ENCODE measurements at regions not wholly inside any gene's neighbourhood (a gene's known extent, or its start where the extent isn't known, plus 50 kb on each side); places are given as distances from the start of the nearest gene placed in this dataset.

GRCh38 chr1:95449516-95449915 is 215.5 kb downstream of the RWDD3 start:
- DNase-seq (ENCODE audit: low read depth): no peak
- H3K4me3 ChIP-seq (ENCODE audit: low read depth, low read length): no peak overlapping the region
- TF ChIP-seq, protein P1, sequence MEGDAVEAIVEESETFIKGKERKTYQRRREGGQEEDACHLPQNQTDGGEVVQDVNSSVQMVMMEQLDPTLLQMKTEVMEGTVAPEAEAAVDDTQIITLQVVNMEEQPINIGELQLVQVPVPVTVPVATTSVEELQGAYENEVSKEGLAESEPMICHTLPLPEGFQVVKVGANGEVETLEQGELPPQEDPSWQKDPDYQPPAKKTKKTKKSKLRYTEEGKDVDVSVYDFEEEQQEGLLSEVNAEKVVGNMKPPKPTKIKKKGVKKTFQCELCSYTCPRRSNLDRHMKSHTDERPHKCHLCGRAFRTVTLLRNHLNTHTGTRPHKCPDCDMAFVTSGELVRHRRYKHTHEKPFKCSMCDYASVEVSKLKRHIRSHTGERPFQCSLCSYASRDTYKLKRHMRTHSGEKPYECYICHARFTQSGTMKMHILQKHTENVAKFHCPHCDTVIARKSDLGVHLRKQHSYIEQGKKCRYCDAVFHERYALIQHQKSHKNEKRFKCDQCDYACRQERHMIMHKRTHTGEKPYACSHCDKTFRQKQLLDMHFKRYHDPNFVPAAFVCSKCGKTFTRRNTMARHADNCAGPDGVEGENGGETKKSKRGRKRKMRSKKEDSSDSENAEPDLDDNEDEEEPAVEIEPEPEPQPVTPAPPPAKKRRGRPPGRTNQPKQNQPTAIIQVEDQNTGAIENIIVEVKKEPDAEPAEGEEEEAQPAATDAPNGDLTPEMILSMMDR (IDR thresholded peaks at IDR 0.05; ENCODE audit: insufficient read depth, low read length, poor library complexity, severe bottlenecking): no peak
- H3K27me3 ChIP-seq (ENCODE audit: control insufficient read depth, insufficient read depth, low read length): no peaks in the 10 kb centered on the region
- H3K36me3 ChIP-seq (ENCODE audit: control insufficient read depth, insufficient read depth, low read length): no peaks in the 10 kb centered on the region

DNA sequence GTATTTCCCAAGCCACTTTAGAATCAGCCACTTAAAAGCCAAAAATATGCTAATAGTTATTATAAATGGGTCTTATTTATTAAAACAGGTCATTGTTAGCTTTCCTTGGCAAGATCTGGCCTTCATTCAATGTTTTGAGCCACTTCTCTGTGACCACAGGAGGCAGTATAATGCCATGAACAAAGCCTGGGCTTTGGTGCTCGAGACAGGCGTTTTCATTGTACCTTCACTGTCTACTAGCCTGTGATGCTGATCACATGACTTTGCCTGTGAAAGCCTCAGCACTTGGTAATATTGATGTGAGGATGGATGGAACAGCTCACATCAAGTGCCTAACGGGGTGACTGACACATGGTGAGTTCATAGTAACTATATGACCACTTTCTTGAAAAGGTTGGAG is 217.0 kb downstream of the RWDD3 start:
- no peak for DNase-seq (ENCODE audit: low read depth)
- H3K4me3 ChIP-seq (ENCODE audit: low read depth, low read length): no peak overlapping the region
- H3K36me3 ChIP-seq (ENCODE audit: control insufficient read depth, insufficient read depth, low read length): no peaks in the 10 kb centered on the region
- TF ChIP-seq, protein P1 (IDR thresholded peaks at IDR 0.05; ENCODE audit: insufficient read depth, low read length, poor library complexity, severe bottlenecking): no peak
- no peaks in the 10 kb centered on the region for H3K27me3 ChIP-seq (ENCODE audit: control insufficient read depth, insufficient read depth, low read length)

- no peak overlapping the region for H3K4me3 ChIP-seq (ENCODE audit: low read depth, low read length)
- no peak for DNase-seq (ENCODE audit: low read depth)
- H3K36me3 ChIP-seq (ENCODE audit: control insufficient read depth, insufficient read depth, low read length): no peaks in the 10 kb centered on the region
- no peaks in the 10 kb centered on the region for H3K27me3 ChIP-seq (ENCODE audit: control insufficient read depth, insufficient read depth, low read length)
- TF ChIP-seq, protein P1 (IDR thresholded peaks at IDR 0.05; ENCODE audit: insufficient read depth, low read length, poor library complexity, severe bottlenecking): no peak
These were observed 217.9 kb downstream of the RWDD3 start for GRCh38 chr1:95451904-95452303.

- Histone ChIP-seq H3K4me3 (ENCODE audit: low read depth, low read length) (no peak overlapping the region), H3K36me3 (ENCODE audit: control insufficient read depth, insufficient read depth, low read length) (no peaks in the 10 kb centered on the region), H3K27me3 (ENCODE audit: control insufficient read depth, insufficient read depth, low read length) (no peaks in the 10 kb centered on the region)
- no peak for DNase-seq (ENCODE audit: low read depth)
- TF ChIP-seq, protein P1 (IDR thresholded peaks at IDR 0.05; ENCODE audit: insufficient read depth, low read length, poor library complexity, severe bottlenecking): no peak
These were observed 219.0 kb downstream of the RWDD3 start for GRCh38 chr1:95453053-95453452.

- Histone ChIP-seq H3K4me3 (ENCODE audit: low read depth, low read length) (no peak overlapping the region), H3K36me3 (ENCODE audit: control insufficient read depth, insufficient read depth, low read length) (no peaks in the 10 kb centered on the region), H3K27me3 (ENCODE audit: control insufficient read depth, insufficient read depth, low read length) (no peaks in the 10 kb centered on the region)
- TF ChIP-seq, protein P1 (IDR thresholded peaks at IDR 0.05; ENCODE audit: insufficient read depth, low read length, poor library complexity, severe bottlenecking): no peak
- DNase-seq (ENCODE audit: low read depth): no peak
These were observed 233.0 kb downstream of the RWDD3 start for GRCh38 chr1:95467036-95467435.

DNA sequence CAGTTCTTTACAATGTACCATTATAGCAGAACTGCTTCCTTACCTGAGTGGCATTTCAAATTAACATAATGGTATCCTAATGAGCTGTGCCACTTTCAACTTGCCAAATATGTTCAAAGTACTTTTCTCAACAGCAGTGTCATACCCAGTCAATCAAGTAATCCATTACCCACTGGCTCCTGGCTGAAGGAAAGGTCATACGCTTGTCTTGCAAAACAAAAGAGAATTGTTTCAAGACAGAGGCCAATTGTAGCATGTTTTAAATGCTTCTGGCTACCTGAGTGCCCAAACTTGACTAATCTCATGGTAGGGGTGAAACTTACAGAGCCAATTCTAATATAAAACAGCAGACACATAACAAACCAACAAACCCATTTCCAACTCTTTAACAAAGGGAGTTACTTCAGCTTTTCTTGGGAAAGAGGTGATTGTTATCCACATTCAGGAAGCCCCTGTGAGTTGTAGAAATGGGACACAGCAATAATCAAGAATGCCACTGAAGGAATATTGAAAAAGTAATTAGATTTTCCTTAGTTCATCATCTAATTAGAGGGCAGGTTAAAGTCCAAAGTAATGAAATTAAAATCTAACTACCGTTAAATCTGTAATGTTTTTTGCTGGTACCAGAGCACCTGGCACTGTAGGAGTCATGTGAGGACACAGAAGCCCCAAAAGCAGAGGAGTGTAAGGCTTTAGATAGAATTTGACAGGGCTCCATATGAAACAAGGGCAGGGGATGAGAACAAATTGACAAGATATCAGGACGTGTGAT is 241.9 kb downstream of the RWDD3 start:
- no peaks in the 10 kb centered on the region for H3K27me3 ChIP-seq (ENCODE audit: control insufficient read depth, insufficient read depth, low read length)
- no peaks in the 10 kb centered on the region for H3K36me3 ChIP-seq (ENCODE audit: control insufficient read depth, insufficient read depth, low read length)
- no peak for DNase-seq (ENCODE audit: low read depth)
- no peak overlapping the region for H3K4me3 ChIP-seq (ENCODE audit: low read depth, low read length)
- TF ChIP-seq, protein P1 (IDR thresholded peaks at IDR 0.05; ENCODE audit: insufficient read depth, low read length, poor library complexity, severe bottlenecking): no peak
